B cell (primary cell): ENCODE measurements at regions not wholly inside any gene's neighbourhood (a gene's known extent, or its start where the extent isn't known, plus 50 kb on each side); places are given as distances from the start of the nearest gene placed in this dataset.

Experiments
- ATAC-seq: fragments of 200-7000 bp; cut with Tn5 transposase; one replicate; pipeline ENCODE4 v1.10.0; 2021; ENCODE audit warnings: low read depth, mild to moderate bottlenecking, moderate number of reproducible peaks, moderate library complexity
- CTCF ChIA-PET: fragments of 350-600 bp; sonication (Branson Sonifier 250); formaldehyde crosslinking; loops from one replicate; lab custom pipeline; 2021; ENCODE audit warnings: antibody characterized with exemption, inconsistent platforms; lab: Charles Lee
- POLR2A ChIA-PET: fragments of 350-600 bp; sonication (Branson Sonifier 250); formaldehyde crosslinking; loops from one replicate; lab custom pipeline; 2021; ENCODE audit warnings: antibody characterized with exemption; lab: Charles Lee
- DNase-seq: peaks from one replicate; pipeline ENCODE4 v3.0.0; 2013
- H2AFZ ChIP-seq: 2 replicates; pipeline ENCODE4 v1.6.1; 2012; ENCODE audit warnings: mild to moderate bottlenecking, low read depth, low read length; ENCODE audit not compliant: insufficient read depth, poor library complexity, severe bottlenecking
- H3K27ac ChIP-seq, 2 donors: 1 replicate in 1 of 2; 2 replicates in 1 of 2; pipeline ENCODE4 v1.5.1; 2012 to 2013; ENCODE audit warnings: low read length in 2 of 2, mild to moderate bottlenecking in 2 of 2, moderate library complexity in 1 of 2
- H3K27me3 ChIP-seq, 4 experiments: fragments of 200-600 bp in 1 of 4; sonication (generic) in 1 of 4; replicated peaks in 1 of 4; 1 replicate in 2 of 4; 2 replicates in 2 of 4; pipeline versions ENCODE4 v1.6.1 to v1.7.0; 2013 to 2016; ENCODE audit warnings: low read length in 3 of 4, mild to moderate bottlenecking in 2 of 4, mixed read lengths in 1 of 4, moderate library complexity in 1 of 4; ENCODE audit not compliant: insufficient read depth in 4 of 4, control insufficient read depth in 3 of 4; ENCODE audit errors: control extremely low read depth in 1 of 4
- H3K36me3 ChIP-seq, 2 experiments: replicated peaks in 1 of 2; 1 replicate in 1 of 2; 2 replicates in 1 of 2; pipeline versions ENCODE4 v1.6.1 to v1.7.1; 2013; ENCODE audit warnings: low read length in 1 of 2; ENCODE audit not compliant: insufficient read depth in 2 of 2, control insufficient read depth in 1 of 2; ENCODE audit errors: control extremely low read depth in 1 of 2, extremely low read depth in 1 of 2
- H3K4me1 ChIP-seq, 2 donors: fragments of 200-600 bp in 1 of 2; sonication (generic) in 1 of 2; 1 replicate in 1 of 2; 2 replicates in 1 of 2; pipeline versions ENCODE4 v1.5.1 to v1.6.1; 2013 to 2017; ENCODE audit warnings: low read length in 2 of 2; ENCODE audit not compliant: control insufficient read depth in 2 of 2, insufficient read depth in 2 of 2
- H3K4me2 ChIP-seq: replicated peaks from 2 replicates; pipeline ENCODE3; 2012; ENCODE audit warnings: mild to moderate bottlenecking, low read depth, low read length; ENCODE audit not compliant: poor library complexity, severe bottlenecking
- H3K4me3 ChIP-seq, 5 experiments: fragments of 200-600 bp in 1 of 5; sonication (generic) in 1 of 5; 1 replicate in 3 of 5; 2 replicates in 2 of 5; pipeline versions ENCODE4 v1.5.1 to v1.7.0; 2011 to 2016; ENCODE audit warnings: low read length in 4 of 5, mild to moderate bottlenecking in 4 of 5, low read depth in 2 of 5, control low read depth in 1 of 5, moderate library complexity in 1 of 5; ENCODE audit not compliant: insufficient read depth in 1 of 5; ENCODE audit errors: control extremely low read depth in 1 of 5, extremely low read depth in 1 of 5
- H3K79me2 ChIP-seq: fragments of 200-600 bp; sonication (generic); one replicate; pipeline ENCODE4 v1.6.0; 2016; ENCODE audit warnings: low read length; ENCODE audit not compliant: control insufficient read depth, insufficient read depth
- H3K9ac ChIP-seq: fragments of 200-600 bp; sonication (generic); 2 replicates; pipeline ENCODE4 v1.6.1; 2017; ENCODE audit warnings: mild to moderate bottlenecking, low read length, moderate library complexity
- H3K9me3 ChIP-seq, 3 donors: one replicate each; pipeline versions ENCODE4 v1.6.1 to v1.7.1; 2013; ENCODE audit warnings: low read length in 2 of 3; ENCODE audit not compliant: control insufficient read depth in 2 of 3, insufficient read depth in 1 of 3; ENCODE audit errors: control extremely low read depth in 1 of 3
- H4K20me1 ChIP-seq: 2 replicates; pipeline ENCODE4 v1.6.0; 2012; ENCODE audit warnings: mild to moderate bottlenecking, low read length; ENCODE audit not compliant: insufficient read depth, control insufficient read depth, poor library complexity, severe bottlenecking
- H3K27ac Mint-ChIP-seq: one replicate; pipeline ENCODE4 v1.8.0; 2021; ENCODE audit warnings: mixed read lengths
- H3K27me3 Mint-ChIP-seq: one replicate; pipeline ENCODE4 v1.8.0; 2021; ENCODE audit warnings: mixed read lengths
- H3K4me1 Mint-ChIP-seq: one replicate; pipeline ENCODE4 v1.8.0; 2021; ENCODE audit warnings: mixed read lengths
- H3K4me3 Mint-ChIP-seq: one replicate; pipeline ENCODE4 v1.8.0; 2021; ENCODE audit warnings: mixed read lengths
- H3K9me3 Mint-ChIP-seq: one replicate; pipeline ENCODE4 v1.8.0; 2022; ENCODE audit warnings: mixed read lengths; ENCODE audit not compliant: insufficient read depth
- CTCF ChIP-seq: fragments of 200-600 bp; IDR thresholded peaks from one replicate; pipeline ENCODE4 v1.8.0; 2022; ENCODE audit warnings: antibody characterized with exemption, mild to moderate bottlenecking
- EZH2 ChIP-seq: IDR thresholded peaks from 2 replicates; pipeline ENCODE4 v1.6.1; 2012; ENCODE audit warnings: borderline replicate concordance, low read depth, mild to moderate bottlenecking, moderate library complexity, low read length; ENCODE audit not compliant: insufficient read depth, poor library complexity, severe bottlenecking
- WGBS: methylation state at CpG from one replicate; pipeline ENCODE4 v1.1.5; 2013; ENCODE audit warnings: missing lambda C conversion rate; ENCODE audit not compliant: insufficient coverage; 5-methylcytosine and 5-hydroxymethylcytosine counted together
- intact Hi-C: fragments of 100-400 bp; cut with micrococcal nuclease; formaldehyde crosslinking; loops from one replicate; pipeline ENCODE4 v1.10.0; 2022

GRCh38 chr4:33421887-33422286, 2701.7 kb downstream of the PCDH7 start:
- Histone ChIP-seq H2AFZ (no peak overlapping the region), H3K27ac (no peak overlapping the region), H3K36me3 (no peaks in the 10 kb centered on the region), H3K79me2 (no peaks in the 10 kb centered on the region), H4K20me1 (no peaks in the 10 kb centered on the region), H3K9me3 (no peaks in the 10 kb centered on the region), H3K4me2 (no peak overlapping the region), H3K4me1 (no peaks in the 10 kb centered on the region), H3K9ac (no peak overlapping the region), H3K4me3 (no peak overlapping the region), H3K27me3 (no peaks in the 10 kb centered on the region)
- no peak for TF ChIP-seq CTCF
- no peak for TF ChIP-seq EZH2
- intact Hi-C loops, result no loop called here
- Mint-ChIP-seq H3K4me3 (no peak overlapping the region), H3K27ac (no peak overlapping the region), H3K4me1 (no peaks in the 10 kb centered on the region), H3K27me3 (no peaks in the 10 kb centered on the region), H3K9me3 (no peaks in the 10 kb centered on the region)
- POLR2A ChIA-PET, result no interaction called here
- no CpG with 5 or more reads among the region's 3 CpGs for WGBS
- no peak for ATAC-seq
- DNase-seq, result no peak
- CTCF ChIA-PET, result no interaction called here

- ChIA-PET POLR2A (no interaction called here), CTCF (no interaction called here)
- Histone ChIP-seq H3K27me3 (no peaks in the 10 kb centered on the region), H3K4me1 (no peaks in the 10 kb centered on the region), H3K27ac (no peak overlapping the region), H4K20me1 (no peaks in the 10 kb centered on the region), H2AFZ (no peak overlapping the region), H3K4me2 (no peak overlapping the region), H3K79me2 (no peaks in the 10 kb centered on the region), H3K36me3 (no peaks in the 10 kb centered on the region), H3K9ac (no peak overlapping the region), H3K9me3 (no peaks in the 10 kb centered on the region), H3K4me3 (no peak overlapping the region)
- H3K27me3 Mint-ChIP-seq, result no peaks in the 10 kb centered on the region
- no peak overlapping the region for H3K27ac Mint-ChIP-seq
- TF ChIP-seq CTCF (no peak), EZH2 (no peak)
- no peaks in the 10 kb centered on the region for H3K9me3 Mint-ChIP-seq
- H3K4me3 Mint-ChIP-seq, result no peak overlapping the region
- DNase-seq (no peak), ATAC-seq (no peak)
- WGBS, result 90% methylated on average over 4 of the region's 5 CpGs
- no peaks in the 10 kb centered on the region for H3K4me1 Mint-ChIP-seq
- intact Hi-C loops, result no loop called here
Observed at GRCh38 chr4:33422656-33423055, 2702.5 kb downstream of the PCDH7 start.
